ENCODE measurements at regions not wholly inside any gene's neighbourhood (a gene's known extent, or its start where the extent isn't known, plus 50 kb on each side); places are given as distances from the start of the nearest gene placed in this dataset.

- TF ChIP-seq, protein P1, sequence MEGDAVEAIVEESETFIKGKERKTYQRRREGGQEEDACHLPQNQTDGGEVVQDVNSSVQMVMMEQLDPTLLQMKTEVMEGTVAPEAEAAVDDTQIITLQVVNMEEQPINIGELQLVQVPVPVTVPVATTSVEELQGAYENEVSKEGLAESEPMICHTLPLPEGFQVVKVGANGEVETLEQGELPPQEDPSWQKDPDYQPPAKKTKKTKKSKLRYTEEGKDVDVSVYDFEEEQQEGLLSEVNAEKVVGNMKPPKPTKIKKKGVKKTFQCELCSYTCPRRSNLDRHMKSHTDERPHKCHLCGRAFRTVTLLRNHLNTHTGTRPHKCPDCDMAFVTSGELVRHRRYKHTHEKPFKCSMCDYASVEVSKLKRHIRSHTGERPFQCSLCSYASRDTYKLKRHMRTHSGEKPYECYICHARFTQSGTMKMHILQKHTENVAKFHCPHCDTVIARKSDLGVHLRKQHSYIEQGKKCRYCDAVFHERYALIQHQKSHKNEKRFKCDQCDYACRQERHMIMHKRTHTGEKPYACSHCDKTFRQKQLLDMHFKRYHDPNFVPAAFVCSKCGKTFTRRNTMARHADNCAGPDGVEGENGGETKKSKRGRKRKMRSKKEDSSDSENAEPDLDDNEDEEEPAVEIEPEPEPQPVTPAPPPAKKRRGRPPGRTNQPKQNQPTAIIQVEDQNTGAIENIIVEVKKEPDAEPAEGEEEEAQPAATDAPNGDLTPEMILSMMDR (IDR thresholded peaks at IDR 0.05), result no peak
- no peak for TF ChIP-seq POLR2A (IDR thresholded peaks at IDR 0.05)
Observed at GRCh38 chr4:176404621-176405020, 84.9 kb downstream of the SPCS3 start.

All from thyroid gland (tissue), 4 donors.